GM06990 (cell line): ENCODE measurements at regions not wholly inside any gene's neighbourhood (a gene's known extent, or its start where the extent isn't known, plus 50 kb on each side); places are given as distances from the start of the nearest gene placed in this dataset.
"Not testable (repeated sequence)": the region's sequence is repeated elsewhere in the genome, so short reads cannot be mapped to it uniquely, and the experiment has no call there.

Source experiments
- DNase-seq: peaks from one replicate; pipeline ENCODE4 v3.0.0-alpha.2; 2011; ENCODE audit not compliant: insufficient read length; ENCODE audit errors: extremely low read depth
- H3K27me3 ChIP-seq: replicated peaks from 2 replicates; pipeline ENCODE4 v1.6.0; 2011; ENCODE audit warnings: low read length; ENCODE audit not compliant: control insufficient read depth, insufficient read depth
- H3K36me3 ChIP-seq: 2 replicates; pipeline ENCODE4 v1.5.1; 2011; ENCODE audit warnings: low read length; ENCODE audit not compliant: control insufficient read depth, insufficient read depth
- H3K4me3 ChIP-seq: replicated peaks from 2 replicates; pipeline ENCODE4 v1.5.1; 2011; ENCODE audit warnings: low read depth, mild to moderate bottlenecking, control low read depth, low read length
- TF ChIP-seq, protein P1 (sequence below): IDR thresholded peaks from 2 replicates; pipeline ENCODE4 v1.5.1; 2011; ENCODE audit warnings: low read length, control low read depth, mild to moderate bottlenecking, inconsistent platforms; ENCODE audit not compliant: insufficient read depth, poor library complexity, severe bottlenecking

DNA sequence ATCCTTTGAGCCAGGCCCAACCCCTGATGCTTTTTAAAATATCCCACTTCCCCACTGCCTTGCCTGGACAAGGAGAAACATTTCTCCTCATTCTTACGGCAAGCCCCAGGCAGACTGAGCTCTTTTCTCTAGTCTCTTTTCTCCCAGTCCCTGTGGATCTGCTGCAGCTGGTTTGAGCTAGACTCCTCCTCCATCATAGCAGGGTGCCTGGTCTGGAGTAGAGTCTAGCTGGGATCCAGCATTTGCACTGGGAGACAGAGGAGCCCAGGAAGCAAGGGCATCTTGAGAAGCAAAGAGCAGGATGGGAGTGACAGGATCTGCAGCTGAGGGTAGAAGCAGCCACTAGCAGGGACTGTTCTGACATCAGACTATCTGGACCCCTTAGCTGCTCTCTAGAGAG is 562.3 kb upstream of the COBL start:
- DNase-seq = no peak
- H3K36me3 ChIP-seq = no peaks in the 10 kb centered on the region
- no peak overlapping the region for H3K4me3 ChIP-seq
- TF ChIP-seq, protein P1, sequence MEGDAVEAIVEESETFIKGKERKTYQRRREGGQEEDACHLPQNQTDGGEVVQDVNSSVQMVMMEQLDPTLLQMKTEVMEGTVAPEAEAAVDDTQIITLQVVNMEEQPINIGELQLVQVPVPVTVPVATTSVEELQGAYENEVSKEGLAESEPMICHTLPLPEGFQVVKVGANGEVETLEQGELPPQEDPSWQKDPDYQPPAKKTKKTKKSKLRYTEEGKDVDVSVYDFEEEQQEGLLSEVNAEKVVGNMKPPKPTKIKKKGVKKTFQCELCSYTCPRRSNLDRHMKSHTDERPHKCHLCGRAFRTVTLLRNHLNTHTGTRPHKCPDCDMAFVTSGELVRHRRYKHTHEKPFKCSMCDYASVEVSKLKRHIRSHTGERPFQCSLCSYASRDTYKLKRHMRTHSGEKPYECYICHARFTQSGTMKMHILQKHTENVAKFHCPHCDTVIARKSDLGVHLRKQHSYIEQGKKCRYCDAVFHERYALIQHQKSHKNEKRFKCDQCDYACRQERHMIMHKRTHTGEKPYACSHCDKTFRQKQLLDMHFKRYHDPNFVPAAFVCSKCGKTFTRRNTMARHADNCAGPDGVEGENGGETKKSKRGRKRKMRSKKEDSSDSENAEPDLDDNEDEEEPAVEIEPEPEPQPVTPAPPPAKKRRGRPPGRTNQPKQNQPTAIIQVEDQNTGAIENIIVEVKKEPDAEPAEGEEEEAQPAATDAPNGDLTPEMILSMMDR = no peak
- H3K27me3 ChIP-seq = no peaks in the 10 kb centered on the region

DNA sequence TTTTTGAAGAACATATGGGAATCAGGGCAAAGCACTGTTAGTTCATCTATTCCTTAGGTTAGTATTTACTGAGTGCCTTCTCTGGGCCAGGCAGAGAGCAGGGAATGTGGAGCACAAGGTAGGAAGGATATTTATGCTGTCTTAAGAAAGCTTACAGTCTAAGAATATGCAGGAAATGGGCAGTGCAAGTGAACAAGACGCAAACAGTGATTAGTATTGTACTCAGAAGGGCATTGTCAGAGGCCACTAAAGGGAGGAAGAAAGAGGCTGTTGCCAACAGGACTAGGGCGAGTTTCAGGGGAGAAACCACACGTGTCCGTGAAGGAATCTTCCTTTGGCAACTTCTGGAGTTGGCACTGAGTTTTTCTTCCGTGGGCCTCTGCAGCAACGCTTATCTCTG is 552.8 kb upstream of the COBL start:
- Histone ChIP-seq H3K27me3 (no peaks in the 10 kb centered on the region), H3K4me3 (no peak overlapping the region), H3K36me3 (no peaks in the 10 kb centered on the region)
- no peak for DNase-seq
- TF ChIP-seq, protein P1 = no peak

DNA sequence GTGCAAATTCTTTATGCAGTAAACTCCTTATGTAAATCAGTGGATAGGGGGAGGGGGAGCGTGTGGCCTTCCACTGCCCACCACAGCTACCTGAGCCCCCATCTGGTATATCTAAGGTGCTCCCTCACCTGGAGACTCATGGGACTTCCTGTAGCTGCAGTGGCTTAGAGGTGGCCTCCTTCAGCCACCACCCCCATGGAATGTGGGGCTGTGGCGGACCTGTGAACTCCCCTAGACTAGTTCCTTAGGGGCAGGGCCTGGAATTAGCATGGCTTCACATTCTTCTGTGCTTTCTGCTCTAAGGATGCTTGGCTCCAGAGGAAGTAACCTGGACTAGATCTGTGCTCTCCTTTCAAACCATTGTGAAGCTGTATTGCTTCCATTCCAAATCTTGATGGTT is 550.5 kb upstream of the COBL start:
- TF ChIP-seq, protein P1 = no peak
- no peaks in the 10 kb centered on the region for H3K36me3 ChIP-seq
- DNase-seq = no peak
- no peaks in the 10 kb centered on the region for H3K27me3 ChIP-seq
- H3K4me3 ChIP-seq = no peak overlapping the region

DNA sequence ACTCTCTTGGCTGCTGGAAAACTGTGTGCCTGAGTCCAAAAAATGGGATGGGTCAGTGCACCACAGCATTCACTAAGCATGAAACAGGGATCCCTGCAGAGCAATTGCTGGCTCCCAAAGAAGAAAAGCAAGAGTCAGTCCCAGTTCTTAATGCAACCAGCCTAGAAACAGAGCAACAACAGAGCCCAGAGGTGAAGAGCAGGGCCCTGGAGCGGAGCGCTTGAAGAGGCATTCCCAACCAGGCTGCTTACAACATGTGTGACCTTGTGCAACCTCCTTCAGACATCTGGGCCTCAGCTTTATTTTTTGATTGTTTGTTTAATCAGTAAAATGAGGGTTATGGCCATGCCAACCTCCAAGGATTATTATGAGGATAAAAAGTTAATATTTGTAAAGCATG is 543.7 kb upstream of the COBL start:
- no peak overlapping the region for H3K4me3 ChIP-seq
- no peak for DNase-seq
- H3K27me3 ChIP-seq = no peaks in the 10 kb centered on the region
- TF ChIP-seq, protein P1 = no peak
- no peaks in the 10 kb centered on the region for H3K36me3 ChIP-seq

DNA sequence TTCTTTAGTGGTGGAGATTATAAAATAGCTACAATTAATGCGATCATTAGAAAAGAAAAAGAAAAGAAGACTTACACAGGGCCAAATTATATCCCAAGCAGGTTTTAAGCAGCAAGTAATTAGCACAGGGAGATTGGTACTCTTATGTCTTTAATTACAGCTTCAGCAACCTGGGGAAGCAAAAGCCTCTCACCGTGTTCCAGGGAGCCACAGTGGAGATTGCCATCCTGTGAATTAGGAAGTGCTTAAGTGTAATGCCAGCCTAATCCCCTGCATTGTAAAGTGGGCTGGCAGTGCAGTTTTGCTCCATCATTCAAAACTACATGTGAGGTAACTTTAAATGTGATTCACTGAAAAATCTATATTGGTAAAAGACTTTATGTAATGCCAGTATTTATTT is 533.5 kb upstream of the COBL start:
- no peak overlapping the region for H3K4me3 ChIP-seq
- H3K36me3 ChIP-seq = no peaks in the 10 kb centered on the region
- TF ChIP-seq, protein P1 = no peak
- H3K27me3 ChIP-seq = no peaks in the 10 kb centered on the region
- DNase-seq = no peak

DNA sequence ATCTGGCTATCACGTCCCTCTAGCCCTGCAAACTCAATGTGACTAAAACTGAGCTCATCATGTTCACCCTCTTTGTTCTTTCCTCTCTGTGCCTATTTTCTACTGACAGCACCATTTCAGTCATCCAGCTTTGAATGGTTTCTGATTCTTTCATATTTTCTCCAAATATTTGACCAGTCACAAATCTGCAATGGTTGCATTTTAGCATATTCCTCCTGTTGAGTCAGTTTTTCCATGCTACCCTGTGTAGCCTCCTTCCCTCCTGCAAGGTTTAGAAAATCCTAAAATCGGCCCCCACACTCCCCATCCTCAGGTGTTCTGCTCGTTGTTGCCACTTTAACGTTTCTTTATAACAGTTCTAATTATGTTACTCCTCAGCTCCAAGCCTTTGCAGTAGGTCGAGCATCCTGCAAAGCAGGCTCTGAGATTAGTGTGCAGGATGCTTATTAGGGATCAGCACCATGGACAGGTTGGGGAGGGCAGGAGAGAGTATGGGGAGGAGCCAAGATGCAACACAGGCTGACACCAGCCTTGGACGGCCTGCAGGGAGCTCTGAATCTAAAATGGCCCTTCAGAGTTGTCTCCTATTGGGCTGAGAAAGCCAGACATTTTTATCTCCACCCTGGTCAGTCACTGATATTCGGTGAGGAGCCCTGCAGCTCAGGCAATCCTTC is 531.0 kb upstream of the COBL start:
- DNase-seq = no peak
- H3K27me3 ChIP-seq = no peaks in the 10 kb centered on the region
- H3K36me3 ChIP-seq = no peaks in the 10 kb centered on the region
- no peak overlapping the region for H3K4me3 ChIP-seq
- TF ChIP-seq, protein P1 = no peak

DNA sequence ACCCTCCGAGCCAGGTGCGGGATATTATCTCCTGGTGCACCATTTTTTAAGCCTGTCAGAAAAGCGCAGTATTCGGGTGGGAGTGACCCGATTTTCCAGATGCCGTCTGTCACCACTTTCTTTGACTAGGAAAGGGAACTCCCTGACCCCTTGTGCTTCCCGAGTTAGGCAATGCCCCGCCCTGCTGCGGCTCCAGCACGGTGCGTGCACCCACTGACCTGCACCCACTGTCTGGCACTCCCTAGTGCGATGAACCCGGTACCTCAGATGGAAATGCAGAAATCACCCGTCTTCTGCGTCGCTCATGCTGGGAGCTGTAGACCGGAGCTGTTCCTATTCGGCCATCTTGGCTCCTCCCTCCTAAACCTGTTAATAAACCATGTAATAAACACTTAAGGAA is 522.5 kb upstream of the COBL start:
- H3K36me3 ChIP-seq, H3K4me3 ChIP-seq, DNase-seq, H3K27me3 ChIP-seq: not testable (repeated sequence)
